PC-3 (cell line): ENCODE measurements at regions not wholly inside any gene's neighbourhood (a gene's known extent, or its start where the extent isn't known, plus 50 kb on each side); places are given as distances from the start of the nearest gene placed in this dataset.
"Not testable (repeated sequence)": the region's sequence is repeated elsewhere in the genome, so short reads cannot be mapped to it uniquely, and the experiment has no call there.

ENCODE experiments used
- ATAC-seq: fragments of 200-7000 bp; cut with Tn5 transposase; 2 replicates; pipeline ENCODE4 v1.9.1; 2020; ENCODE audit warnings: mild to moderate bottlenecking, moderate library complexity
- BruUV-seq: library from RNA; stranded (reverse); fragments of 400-500 nt; replicated peaks from 2 replicates; lab custom pipeline; 2021; lab: Mats Ljungman, UMichigan
- CTCF ChIA-PET: fragments of 300-600 bp; sonication (Branson Sonifier 250); formaldehyde crosslinking; loops from one replicate; lab custom pipeline; 2022; ENCODE audit warnings: antibody characterized with exemption; lab: Charles Lee
- POLR2A ChIA-PET: fragments of 300-600 bp; sonication (Branson Sonifier 250); formaldehyde crosslinking; loops from one replicate; lab custom pipeline; 2022; ENCODE audit warnings: antibody characterized with exemption; ENCODE audit not compliant: unreplicated experiment; lab: Charles Lee
- DNase-seq: peaks from one replicate; pipeline ENCODE4 v3.0.0-alpha.2; 2015
- H2AFZ ChIP-seq: fragments of 300-600 bp; sonication (generic); 2 replicates; pipeline ENCODE4 v1.6.0; 2016; ENCODE audit warnings: antibody characterized with exemption, low read length
- H3F3A ChIP-seq: fragments of 300-600 bp; sonication (generic); one replicate; pipeline ENCODE4 v1.6.0; 2017; ENCODE audit warnings: antibody characterized with exemption, low read length, control low read depth, mild to moderate bottlenecking; ENCODE audit not compliant: unreplicated experiment
- H3K27ac ChIP-seq: fragments of 300-600 bp; sonication (generic); 2 replicates; pipeline ENCODE4 v1.5.1; 2016; ENCODE audit warnings: mild to moderate bottlenecking, low read length
- H3K27me3 ChIP-seq: fragments of 300-600 bp; sonication (generic); 2 replicates; pipeline ENCODE4 v1.6.1; 2016; ENCODE audit warnings: low read length, mixed read lengths
- H3K36me3 ChIP-seq: fragments of 300-600 bp; sonication (generic); 2 replicates; pipeline ENCODE4 v1.6.1; 2016; ENCODE audit warnings: low read depth, mixed run types, low read length, mixed read lengths
- H3K4me1 ChIP-seq: fragments of 300-600 bp; sonication (generic); 2 replicates; pipeline ENCODE4 v1.5.1; 2016; ENCODE audit warnings: low read length; ENCODE audit not compliant: insufficient read depth
- H3K4me2 ChIP-seq: fragments of 300-600 bp; sonication (generic); 2 replicates; pipeline ENCODE4 v1.6.0; 2016; ENCODE audit warnings: low read length
- H3K4me3 ChIP-seq: fragments of 300-600 bp; sonication (generic); 2 replicates; pipeline ENCODE4 v1.5.1; 2016; ENCODE audit warnings: mild to moderate bottlenecking, low read length, mixed read lengths
- H3K79me2 ChIP-seq: fragments of 300-600 bp; sonication (generic); 2 replicates; pipeline ENCODE4 v1.6.1; 2017; ENCODE audit warnings: low read length, mixed read lengths
- H3K9ac ChIP-seq: fragments of 300-600 bp; sonication (generic); 2 replicates; pipeline ENCODE4 v1.6.0; 2016; ENCODE audit warnings: mild to moderate bottlenecking, low read length
- H3K9me2 ChIP-seq: fragments of 300-600 bp; sonication (generic); replicated peaks from 2 replicates; pipeline ENCODE4 v1.6.1; 2016; ENCODE audit warnings: mixed run types, low read length, mixed read lengths
- H3K9me3 ChIP-seq: fragments of 300-600 bp; sonication (generic); 2 replicates; pipeline ENCODE4 v1.6.1; 2016; ENCODE audit warnings: low read length, mixed read lengths
- H4K20me1 ChIP-seq: fragments of 300-600 bp; sonication (generic); 2 replicates; pipeline ENCODE4 v1.6.1; 2016; ENCODE audit warnings: low read length, mixed read lengths
- CTCF ChIP-seq: fragments of 300-600 bp; sonication (generic); conservative IDR thresholded peaks from 2 replicates; pipeline ENCODE4 v1.5.1; 2017; ENCODE audit warnings: antibody characterized with exemption, low read depth, mild to moderate bottlenecking, low read length
- EZH2 ChIP-seq: fragments of 300-600 bp; sonication (generic); IDR thresholded peaks from one replicate; pipeline ENCODE4 v1.6.1; 2017; ENCODE audit warnings: antibody characterized with exemption, mild to moderate bottlenecking, low read length; ENCODE audit not compliant: unreplicated experiment
- EZH2phosphoT487 ChIP-seq: fragments of 300-600 bp; sonication (generic); IDR thresholded peaks from 2 replicates; pipeline ENCODE4 v1.6.1; 2018; ENCODE audit warnings: mild to moderate bottlenecking, antibody characterized with exemption, low read length, borderline replicate concordance
- intact Hi-C: fragments of 100-400 bp; cut with micrococcal nuclease; formaldehyde crosslinking; loops from 2 replicates; pipeline ENCODE4 v1.9.0; 2023

- BruUV-seq = no TSS peak
- Histone ChIP-seq H3K9ac (no peak overlapping the region), H3K4me2 (no peak overlapping the region), H3K9me3 (0 out of 2 replicates have a peak, but pooled peaks cover 4% of the 10 kb centered on the region), H3K36me3 (no peaks in the 10 kb centered on the region), H2AFZ (no peak overlapping the region), H3K9me2 (no peaks in the 10 kb centered on the region), H4K20me1 (no peaks in the 10 kb centered on the region), H3K4me3 (no peak overlapping the region), H3K4me1 (no peaks in the 10 kb centered on the region), H3K79me2 (no peaks in the 10 kb centered on the region), H3K27ac (no peak overlapping the region), H3F3A (no peaks in the 10 kb centered on the region), H3K27me3 (no peaks in the 10 kb centered on the region)
- DNase-seq = no peak
- TF ChIP-seq CTCF (no peak), EZH2 (no peak), EZH2phosphoT487 (no peak)
- ATAC-seq = no peak
- ChIA-PET CTCF (no interaction called here), POLR2A (no interaction called here)
- intact Hi-C loops = no loop called here
Observed at GRCh38 chr18:4691836-4692235, 236.7 kb upstream of the DLGAP1 start.

GRCh38 chr18:4678685-4679084, 223.6 kb upstream of the DLGAP1 start:
- BruUV-seq, ATAC-seq, H2AFZ ChIP-seq, CTCF ChIA-PET, H3K27ac ChIP-seq, intact Hi-C loops, H3F3A ChIP-seq, H3K36me3 ChIP-seq, POLR2A ChIA-PET, H3K27me3 ChIP-seq, H3K9ac ChIP-seq, H3K4me2 ChIP-seq, H3K4me1 ChIP-seq, H3K79me2 ChIP-seq, H3K9me2 ChIP-seq, DNase-seq, H3K4me3 ChIP-seq, H4K20me1 ChIP-seq: not testable (repeated sequence)
- H3K9me3 ChIP-seq = peaks cover 18% of the 10 kb centered on the region; the same call in 1 of the 2 replicates

- intact Hi-C loops = no loop called here
- H3F3A ChIP-seq = no peaks in the 10 kb centered on the region
- H3K4me1 ChIP-seq = no peaks in the 10 kb centered on the region
- H3K79me2 ChIP-seq = no peaks in the 10 kb centered on the region
- BruUV-seq = no TSS peak
- peaks cover 35% of the 10 kb centered on the region for H3K9me3 ChIP-seq
- CTCF ChIA-PET = no interaction called here
- no peaks in the 10 kb centered on the region for H4K20me1 ChIP-seq
- H2AFZ ChIP-seq = no peak overlapping the region
- no peak overlapping the region for H3K9ac ChIP-seq
- no peak for ATAC-seq
- H3K9me2 ChIP-seq = no peaks in the 10 kb centered on the region
- DNase-seq = no peak
- H3K4me2 ChIP-seq = no peak overlapping the region
- TF ChIP-seq EZH2 = no peak
- H3K27me3 ChIP-seq = no peaks in the 10 kb centered on the region
- H3K27ac ChIP-seq = no peak overlapping the region
- no peaks in the 10 kb centered on the region for H3K36me3 ChIP-seq
- POLR2A ChIA-PET = no interaction called here
- H3K4me3 ChIP-seq = no peak overlapping the region
Observed at GRCh38 chr18:4677006-4677405, 221.9 kb upstream of the DLGAP1 start.

GRCh38 chr18:4672162-4672561, 217.1 kb upstream of the DLGAP1 start:
- Histone ChIP-seq H3K4me3 (no peak overlapping the region), H3K9me2 (no peaks in the 10 kb centered on the region), H3F3A (no peaks in the 10 kb centered on the region), H4K20me1 (no peaks in the 10 kb centered on the region), H3K79me2 (no peaks in the 10 kb centered on the region), H3K4me1 (no peaks in the 10 kb centered on the region), H3K4me2 (no peak overlapping the region), H3K9ac (no peak overlapping the region), H3K27ac (no peak overlapping the region), H3K9me3 (peaks cover 53% of the 10 kb centered on the region), H3K27me3 (no peaks in the 10 kb centered on the region), H3K36me3 (no peaks in the 10 kb centered on the region), H2AFZ (no peak overlapping the region)
- ChIA-PET CTCF (no interaction called here), POLR2A (no interaction called here)
- no peak for ATAC-seq
- TF ChIP-seq EZH2phosphoT487 = no peak
- no peak for TF ChIP-seq CTCF
- TF ChIP-seq EZH2 = no peak
- BruUV-seq = no TSS peak
- intact Hi-C loops = no loop called here
- no peak for DNase-seq
